GM12878 (cell line): ENCODE measurements at regions not wholly inside any gene's neighbourhood (a gene's known extent, or its start where the extent isn't known, plus 50 kb on each side); places are given as distances from the start of the nearest gene placed in this dataset.

Experiments used
- ATAC-seq: fragments of 200-7000 bp; cut with Tn5 transposase; 3 replicates; pipeline ENCODE4 v1.9.1; 2020; ENCODE audit warnings: mild to moderate bottlenecking, moderate library complexity
- BruUV-seq: library from RNA; stranded (reverse); fragments of 400-500 nt; replicated peaks from 2 replicates; lab custom pipeline; 2021; lab: Mats Ljungman, UMichigan
- CTCF ChIA-PET: fragments of 300-600 bp; sonication (Branson Sonifier 250); formaldehyde crosslinking; extraction: SDS; loops from one replicate; lab custom pipeline; 2021; ENCODE audit warnings: inconsistent platforms; lab: Yijun Ruan, JAX
- POLR2A ChIA-PET: fragments of 350-600 bp; formaldehyde crosslinking; extraction: SDS; loops from one replicate; lab custom pipeline; 2021; ENCODE audit warnings: inconsistent platforms; lab: Charles Lee
- RAD21 ChIA-PET: fragments of 300-600 bp; sonication (Branson Sonifier 250); formaldehyde crosslinking; loops from one replicate; lab custom pipeline; 2023; ENCODE audit warnings: antibody characterized with exemption; ENCODE audit not compliant: unreplicated experiment; lab: Charles Lee
- SMC1A ChIA-PET: fragments of 300-600 bp; sonication (Branson Sonifier 250); formaldehyde crosslinking; loops from one replicate; lab custom pipeline; 2023; ENCODE audit not compliant: unreplicated experiment, uncharacterized antibody; lab: Charles Lee
- DNase-seq: peaks from one replicate; pipeline ENCODE4 v3.0.0-alpha.2; 2011; ENCODE audit warnings: low read depth, low spot score
- FAIRE-seq: peaks from 3 replicates; lab custom pipeline; 2011; peaks lifted over from hg19 to GRCh38; lab: Jason Lieb, UNC
- H2AFZ ChIP-seq: 2 replicates; pipeline ENCODE4 v1.6.0; 2011; ENCODE audit warnings: low read depth, low read length, control low read depth; ENCODE audit not compliant: control insufficient read depth
- H3K27ac ChIP-seq: 2 replicates; pipeline ENCODE4 v1.5.1; 2011; ENCODE audit warnings: control low read depth; ENCODE audit not compliant: control insufficient read depth, insufficient read depth
- H3K27me3 ChIP-seq, 2 experiments: replicated peaks in 1 of 2; 2 replicates each; pipeline versions ENCODE4 v1.6.0 to v1.6.1; 2011; ENCODE audit warnings: low read length in 1 of 2; ENCODE audit not compliant: control insufficient read depth in 2 of 2, insufficient read depth in 2 of 2
- H3K36me3 ChIP-seq, 2 experiments: 2 replicates each; pipeline ENCODE4 v1.5.1; 2011; ENCODE audit warnings: low read length in 1 of 2; ENCODE audit not compliant: control insufficient read depth in 2 of 2, insufficient read depth in 2 of 2
- H3K4me1 ChIP-seq: 2 replicates; pipeline ENCODE4 v1.6.1; 2011; ENCODE audit warnings: mild to moderate bottlenecking, low read length, moderate library complexity, mixed read lengths; ENCODE audit not compliant: control insufficient read depth, insufficient read depth
- H3K4me2 ChIP-seq: 2 replicates; pipeline ENCODE4 v1.6.0; 2011; ENCODE audit warnings: control low read depth; ENCODE audit not compliant: control insufficient read depth, insufficient read depth
- H3K4me3 ChIP-seq: fragments of 200-600 bp; sonication (generic); 2 replicates; pipeline ENCODE4 v1.5.1; 2016
- H3K79me2 ChIP-seq: 2 replicates; pipeline ENCODE4 v1.6.0; 2011; ENCODE audit warnings: low read length; ENCODE audit not compliant: control insufficient read depth, insufficient read depth
- H3K9ac ChIP-seq: 2 replicates; pipeline ENCODE4 v1.8.0; 2011; ENCODE audit warnings: low read length, control low read depth, mixed read lengths; ENCODE audit not compliant: control insufficient read depth, insufficient read depth
- H3K9me3 ChIP-seq: replicated peaks from 3 replicates; pipeline ENCODE4 v1.5.1; 2011; ENCODE audit warnings: mild to moderate bottlenecking, low read length; ENCODE audit not compliant: control insufficient read depth, insufficient read depth
- H4K20me1 ChIP-seq: 2 replicates; pipeline ENCODE4 v1.6.0; 2011; ENCODE audit not compliant: control insufficient read depth, insufficient read depth
- ASH2L ChIP-seq: fragments of 300-600, 200-600 bp; sonication (generic); IDR thresholded peaks from 2 replicates; pipeline ENCODE4 v1.6.1; 2017; ENCODE audit warnings: low read depth, mild to moderate bottlenecking, borderline replicate concordance
- BACH1 ChIP-seq: fragments of 450-650 bp; IDR thresholded peaks from 2 replicates; pipeline ENCODE4 v1.6.1; 2017; ENCODE audit warnings: mild to moderate bottlenecking, borderline replicate concordance
- BCL11A ChIP-seq: IDR thresholded peaks from 2 replicates; pipeline ENCODE4 v1.6.1; 2011; ENCODE audit warnings: low read depth, low read length
- CBFB ChIP-seq: IDR thresholded peaks from 2 replicates; pipeline ENCODE4 v1.6.1; 2016; ENCODE audit warnings: antibody characterized with exemption, low read depth
- CREM ChIP-seq: IDR thresholded peaks from 2 replicates; pipeline ENCODE4 v1.6.1; 2014; ENCODE audit warnings: antibody characterized with exemption, low read depth
- DPF2 ChIP-seq: fragments of 450-650 bp; IDR thresholded peaks from 2 replicates; pipeline ENCODE4 v1.6.1; 2017; ENCODE audit warnings: mild to moderate bottlenecking
- EGR1 ChIP-seq, 2 experiments: IDR thresholded peaks; 1 replicate in 1 of 2; 2 replicates in 1 of 2; pipeline ENCODE4 v1.6.1; 2011 to 2012; ENCODE audit warnings: low read depth in 2 of 2, low read length in 2 of 2, borderline replicate concordance in 1 of 2, mild to moderate bottlenecking in 1 of 2, moderate library complexity in 1 of 2
- FOXK2 ChIP-seq: fragments of 450-650 bp; IDR thresholded peaks from 2 replicates; pipeline ENCODE4 v1.6.1; 2017; ENCODE audit warnings: mild to moderate bottlenecking, moderate library complexity
- GATAD2B ChIP-seq: fragments of 450-650 bp; conservative IDR thresholded peaks from 2 replicates; pipeline ENCODE4 v1.6.1; 2017; ENCODE audit warnings: low read depth, mild to moderate bottlenecking, moderate library complexity
- HCFC1 ChIP-seq: fragments of 150-350 bp; IDR thresholded peaks from 2 replicates; pipeline ENCODE4 v1.6.1; 2014; ENCODE audit warnings: low read length
- IKZF1 ChIP-seq: fragments of 450-650 bp; conservative IDR thresholded peaks from 2 replicates; pipeline ENCODE4 v1.6.1; 2017; ENCODE audit warnings: antibody characterized with exemption, mild to moderate bottlenecking
- IKZF2 ChIP-seq, 2 experiments: fragments of 450-650 bp; IDR thresholded peaks; 2 replicates each; pipeline ENCODE4 v1.6.1; 2017; ENCODE audit warnings: mild to moderate bottlenecking in 2 of 2, moderate library complexity in 2 of 2
- LARP7 ChIP-seq: fragments of 450-650 bp; IDR thresholded peaks from 2 replicates; pipeline ENCODE4 v1.6.1; 2017; ENCODE audit warnings: mild to moderate bottlenecking
- MTA2 ChIP-seq: fragments of 450-650 bp; IDR thresholded peaks from 2 replicates; pipeline ENCODE4 v1.6.1; 2016; ENCODE audit warnings: low read depth, mild to moderate bottlenecking, moderate library complexity
- NFIC ChIP-seq: IDR thresholded peaks from 2 replicates; pipeline ENCODE4 v1.6.1; 2012; ENCODE audit warnings: low read depth, mild to moderate bottlenecking, inconsistent platforms, low read length, moderate library complexity
- NR2F1 ChIP-seq: fragments of 450-650 bp; conservative IDR thresholded peaks from 2 replicates; pipeline ENCODE4 v1.6.1; 2017; ENCODE audit warnings: mild to moderate bottlenecking
- PBX3 ChIP-seq: IDR thresholded peaks from 2 replicates; pipeline ENCODE4 v1.6.1; 2011; ENCODE audit warnings: mild to moderate bottlenecking, low read depth, low read length, moderate library complexity; ENCODE audit not compliant: insufficient replicate concordance
- RUNX3 ChIP-seq: IDR thresholded peaks from 2 replicates; pipeline ENCODE4 v1.6.1; 2012; ENCODE audit warnings: low read length, inconsistent platforms
- SMC3 ChIP-seq: IDR thresholded peaks from 2 replicates; pipeline ENCODE4 v1.6.1; 2011; ENCODE audit warnings: low read length, improper control_type of control experiment, borderline replicate concordance
- SRF ChIP-seq, 2 experiments: IDR thresholded peaks; 2 replicates each; pipeline ENCODE4 v1.6.1; 2011; ENCODE audit warnings: low read depth in 2 of 2, low read length in 2 of 2, mild to moderate bottlenecking in 1 of 2, moderate library complexity in 1 of 2
- TAF1 ChIP-seq: IDR thresholded peaks from 2 replicates; pipeline ENCODE4 v1.6.1; 2011; ENCODE audit warnings: mild to moderate bottlenecking, low read depth, low read length, borderline replicate concordance
- TBL1XR1 ChIP-seq: IDR thresholded peaks from 2 replicates; pipeline ENCODE4 v1.6.1; 2012; ENCODE audit warnings: low read depth, low read length, improper control_type of control experiment
- TCF12 ChIP-seq: IDR thresholded peaks from 2 replicates; pipeline ENCODE4 v1.6.1; 2011; ENCODE audit warnings: low read depth, mild to moderate bottlenecking, low read length
- YY1 ChIP-seq: IDR thresholded peaks from 2 replicates; pipeline ENCODE4 v1.6.1; 2011; ENCODE audit warnings: low read depth, mild to moderate bottlenecking, low read length
- ZSCAN29 ChIP-seq: fragments of 450-650 bp; IDR thresholded peaks from 2 replicates; pipeline ENCODE4 v1.6.1; 2017; ENCODE audit warnings: mild to moderate bottlenecking, moderate library complexity
- WGBS: methylation state at CpG from one replicate; pipeline ENCODE4 v1.1.6; 2016; ENCODE audit warnings: low lambda C conversion rate; ENCODE audit not compliant: insufficient replicate concordance, insufficient coverage; ENCODE audit errors: missing lambda C conversion rate; 5-methylcytosine and 5-hydroxymethylcytosine counted together
- in situ Hi-C: fragments of 300-500 bp; cut with MboI; formaldehyde crosslinking; loops from 9 replicates; pipeline ENCODE4 v1.14.3; 2018; ENCODE audit warnings: mixed read lengths
- intact Hi-C: fragments of 100-400 bp; cut with micrococcal nuclease; formaldehyde crosslinking; loops from one replicate; pipeline ENCODE4 v1.14.2; 2022; ENCODE audit not compliant: unreplicated experiment
- TF ChIP-seq, protein P1 (sequence below): fragments of 450-650 bp; IDR thresholded peaks from 2 replicates; pipeline ENCODE4 v1.6.1; 2016; ENCODE audit warnings: mild to moderate bottlenecking

- in situ Hi-C loops: no loop called here
- H3K27ac ChIP-seq: no peak overlapping the region
- FAIRE-seq (no peak), ATAC-seq (peak; percentile 91), DNase-seq (peak; percentile 37)
- no peaks in the 10 kb centered on the region for H3K79me2 ChIP-seq
- no peak overlapping the region for H3K4me3 ChIP-seq
- H3K9me3 ChIP-seq: no peaks in the 10 kb centered on the region; the same call in 2 of the 3 replicates
- no TSS peak for BruUV-seq
- intact Hi-C loops: loop anchor here (2.0 kb wide), 1 partner anchor 14 kb away; no protein-coding TSS in a partner anchor
- no peak overlapping the region for H2AFZ ChIP-seq
- H3K9ac ChIP-seq: no peak overlapping the region
- peaks cover 21% of the 10 kb centered on the region for H3K4me1 ChIP-seq
- no peaks in the 10 kb centered on the region for H4K20me1 ChIP-seq
- no peaks in the 10 kb centered on the region for H3K36me3 ChIP-seq
- RAD21 ChIA-PET: interaction anchor here (1.5 kb wide), 1 partner anchor 27 kb away, joined by 6 read pairs; no protein-coding TSS in a partner anchor
- 14% methylated on average over 28 of the region's 28 CpGs for WGBS
- POLR2A ChIA-PET: interaction anchor here (1.0 kb wide), 1 partner anchor 18 kb away, joined by 4 read pairs; no protein-coding TSS in a partner anchor
- CTCF ChIA-PET: interaction anchor here (1.3 kb wide), 1 partner anchor 18 kb away, joined by 3 read pairs; no protein-coding TSS in a partner anchor
- SMC1A ChIA-PET: no interaction called here
- peak overlapping the region; percentile 44 for H3K4me2 ChIP-seq
- peaks cover 0 to 2% of the 10 kb centered on the region in 2 experiments; a peak in 1 of 4 replicates for H3K27me3 ChIP-seq
- TF ChIP-seq DPF2 (peak; percentile 90), ASH2L (no peak), ZSCAN29 (no peak), PBX3 (no peak), BCL11A (peak; percentile 59), SRF (IDR thresholded peaks at IDR 0.05; ENCODE audit: low read depth in 2 of 2, low read length in 2 of 2) (no peak), FOXK2 (no peak), GATAD2B (peak; percentile 67), EGR1 (IDR thresholded peaks at IDR 0.05; ENCODE audit: borderline replicate concordance in 1 of 2, low read depth in 2 of 2, low read length in 2 of 2) (peak in 1 of 2 experiments; percentile 44; a peak in 1 of 3 replicates), HCFC1 (no peak), MTA2 (peak; percentile 73; the same call in 1 of the 2 replicates), RUNX3 (peak; percentile 82), TAF1 (no peak), NR2F1 (peak; percentile 97), TCF12 (0 out of 2 replicates have a peak, but pooled peaks have one; percentile 15), YY1 (0 out of 2 replicates have a peak, but pooled peaks have one; percentile 3), BACH1 (peak; percentile 61; the same call in 1 of the 2 replicates), IKZF1 (peak; percentile 95), CBFB (0 out of 2 replicates have a peak, but pooled peaks have one; percentile 41), CREM (peak; percentile 38; the same call in 1 of the 2 replicates), SMC3 (peak; percentile 23; the same call in 1 of the 2 replicates), TBL1XR1 (0 out of 2 replicates have a peak, but pooled peaks have one; percentile 27), LARP7 (0 out of 2 replicates have a peak, but pooled peaks have one; percentile 38), NFIC (no peak), IKZF2 (IDR thresholded peaks at IDR 0.05) (peak; percentile 88 to 91)
- TF ChIP-seq, protein P1, sequence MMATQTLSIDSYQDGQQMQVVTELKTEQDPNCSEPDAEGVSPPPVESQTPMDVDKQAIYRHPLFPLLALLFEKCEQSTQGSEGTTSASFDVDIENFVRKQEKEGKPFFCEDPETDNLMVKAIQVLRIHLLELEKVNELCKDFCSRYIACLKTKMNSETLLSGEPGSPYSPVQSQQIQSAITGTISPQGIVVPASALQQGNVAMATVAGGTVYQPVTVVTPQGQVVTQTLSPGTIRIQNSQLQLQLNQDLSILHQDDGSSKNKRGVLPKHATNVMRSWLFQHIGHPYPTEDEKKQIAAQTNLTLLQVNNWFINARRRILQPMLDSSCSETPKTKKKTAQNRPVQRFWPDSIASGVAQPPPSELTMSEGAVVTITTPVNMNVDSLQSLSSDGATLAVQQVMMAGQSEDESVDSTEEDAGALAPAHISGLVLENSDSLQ: peak; percentile 60; the same call in 1 of the 2 replicates
These were observed 68.8 kb upstream of the HGFAC start for GRCh38 chr4:3372933-3373465.
